IMR-90 (cell line): ENCODE measurements at regions not wholly inside any gene's neighbourhood (a gene's known extent, or its start where the extent isn't known, plus 50 kb on each side); places are given as distances from the start of the nearest gene placed in this dataset.

ENCODE experiments used
- BHLHE40 ChIP-seq: fragments of 150-350 bp; IDR thresholded peaks from 2 replicates; pipeline ENCODE4 v1.6.1; 2016; ENCODE audit warnings: mild to moderate bottlenecking, low read depth, low read length
- CEBPB ChIP-seq: IDR thresholded peaks from 2 replicates; pipeline ENCODE4 v1.6.1; 2012; ENCODE audit warnings: low read depth, low read length, improper control_type of control experiment
- POLR2A ChIP-seq: IDR thresholded peaks from 2 replicates; pipeline ENCODE4 v1.6.1; 2012; ENCODE audit warnings: mild to moderate bottlenecking, low read depth, low read length
- RAD21 ChIP-seq: IDR thresholded peaks from 2 replicates; pipeline ENCODE4 v1.6.1; 2012; ENCODE audit warnings: low read length, improper control_type of control experiment
- RCOR1 ChIP-seq: IDR thresholded peaks from 2 replicates; pipeline ENCODE4 v1.6.1; 2012; ENCODE audit warnings: mild to moderate bottlenecking, low read length, improper control_type of control experiment; ENCODE audit not compliant: insufficient replicate concordance
- USF2 ChIP-seq: fragments of 150-350 bp; IDR thresholded peaks from 2 replicates; pipeline ENCODE4 v1.6.1; 2017; ENCODE audit warnings: mild to moderate bottlenecking, antibody characterized with exemption, low read length, low read depth
- TF ChIP-seq, protein P1 (sequence below): conservative IDR thresholded peaks from 2 replicates; pipeline ENCODE4 v1.5.1; 2012; ENCODE audit warnings: mild to moderate bottlenecking, low read depth, low read length, improper control_type of control experiment

DNA sequence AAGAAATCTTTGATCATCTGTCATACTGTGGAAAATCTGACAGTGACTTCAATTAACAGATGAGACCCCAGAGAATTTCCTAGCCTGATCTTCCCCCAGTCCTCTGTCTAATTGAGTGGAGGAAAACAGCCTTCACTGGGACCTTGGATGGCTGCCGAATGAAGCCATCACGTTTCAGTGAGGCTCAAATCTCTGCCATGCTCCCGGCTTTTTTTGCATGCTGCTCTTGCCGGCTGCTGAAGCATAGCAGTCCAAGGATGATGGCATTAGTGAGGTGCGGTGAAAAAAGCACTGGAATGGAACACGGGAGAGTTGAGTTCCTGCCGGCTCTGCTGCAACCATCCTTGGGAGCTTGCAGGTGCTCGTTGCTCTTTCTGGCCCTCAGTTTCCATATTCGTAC is 430.5 kb downstream of the SLC4A3 start:
- TF ChIP-seq CEBPB = no peak
- TF ChIP-seq, protein P1, sequence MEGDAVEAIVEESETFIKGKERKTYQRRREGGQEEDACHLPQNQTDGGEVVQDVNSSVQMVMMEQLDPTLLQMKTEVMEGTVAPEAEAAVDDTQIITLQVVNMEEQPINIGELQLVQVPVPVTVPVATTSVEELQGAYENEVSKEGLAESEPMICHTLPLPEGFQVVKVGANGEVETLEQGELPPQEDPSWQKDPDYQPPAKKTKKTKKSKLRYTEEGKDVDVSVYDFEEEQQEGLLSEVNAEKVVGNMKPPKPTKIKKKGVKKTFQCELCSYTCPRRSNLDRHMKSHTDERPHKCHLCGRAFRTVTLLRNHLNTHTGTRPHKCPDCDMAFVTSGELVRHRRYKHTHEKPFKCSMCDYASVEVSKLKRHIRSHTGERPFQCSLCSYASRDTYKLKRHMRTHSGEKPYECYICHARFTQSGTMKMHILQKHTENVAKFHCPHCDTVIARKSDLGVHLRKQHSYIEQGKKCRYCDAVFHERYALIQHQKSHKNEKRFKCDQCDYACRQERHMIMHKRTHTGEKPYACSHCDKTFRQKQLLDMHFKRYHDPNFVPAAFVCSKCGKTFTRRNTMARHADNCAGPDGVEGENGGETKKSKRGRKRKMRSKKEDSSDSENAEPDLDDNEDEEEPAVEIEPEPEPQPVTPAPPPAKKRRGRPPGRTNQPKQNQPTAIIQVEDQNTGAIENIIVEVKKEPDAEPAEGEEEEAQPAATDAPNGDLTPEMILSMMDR = no peak
- TF ChIP-seq RAD21 = no peak
- no peak for TF ChIP-seq POLR2A
- TF ChIP-seq USF2 = no peak
- TF ChIP-seq RCOR1 = no peak
- TF ChIP-seq BHLHE40 = no peak
